ENCODE measurements at regions not wholly inside any gene's neighbourhood (a gene's known extent, or its start where the extent isn't known, plus 50 kb on each side); places are given as distances from the start of the nearest gene placed in this dataset.

GRCh38 chr12:5242440-5242839, 189.5 kb upstream of the NTF3 start:
- no peak for TF ChIP-seq CTCF (conservative IDR thresholded peaks at IDR 0.05; ENCODE audit: low read length)
- TF ChIP-seq EZH2phosphoT487 (IDR thresholded peaks at IDR 0.05; ENCODE audit: borderline replicate concordance, low read depth, low read length), result no peak

All from OCI-LY7 (cell line).